ENCODE measurements at regions not wholly inside any gene's neighbourhood (a gene's known extent, or its start where the extent isn't known, plus 50 kb on each side); places are given as distances from the start of the nearest gene placed in this dataset.

GRCh38 chr1:96472471-96472870 is 249.1 kb upstream of the PTBP2 start:
- Histone ChIP-seq H3K4me3 (no peak overlapping the region), H3K27ac (no peak overlapping the region), H3K36me3 (replicated peaks in 1 of 2; ENCODE audit: insufficient read depth in 1 of 2, low read depth in 2 of 2) (no peaks in the 10 kb centered on the region), H3K4me1 (no peaks in the 10 kb centered on the region), H3K27me3 (no peaks in the 10 kb centered on the region), H3K9me3 (no peaks in the 10 kb centered on the region)
- DNase-seq, result no peak
- intact Hi-C loops (cut with DNase I), result no loop called here
- ATAC-seq, result no peak
- no peak for TF ChIP-seq CTCF (IDR thresholded peaks at IDR 0.05)

- ATAC-seq (no peak), DNase-seq (no peak)
- intact Hi-C loops (cut with DNase I), result no loop called here
- 42 to 59% methylated on average over 9 of the region's 9 CpGs for WGBS, 2 donors
- Histone ChIP-seq H3K9me3 (no peaks in the 10 kb centered on the region), H3K36me3 (replicated peaks in 1 of 2; ENCODE audit: insufficient read depth in 1 of 2, low read depth in 2 of 2) (no peaks in the 10 kb centered on the region), H3K4me1 (no peaks in the 10 kb centered on the region), H3K4me3 (no peak overlapping the region), H3K27ac (no peak overlapping the region), H3K27me3 (no peaks in the 10 kb centered on the region)
- no peak for TF ChIP-seq POLR2A (IDR thresholded peaks at IDR 0.05)
- TF ChIP-seq CTCF (IDR thresholded peaks at IDR 0.05), result no peak
Observed at GRCh38 chr1:96473791-96474434, 247.7 kb upstream of the PTBP2 start.

GRCh38 chr1:96474985-96475743 is 246.4 kb upstream of the PTBP2 start:
- Histone ChIP-seq H3K9me3 (no peaks in the 10 kb centered on the region), H3K4me1 (no peaks in the 10 kb centered on the region), H3K4me3 (no peak overlapping the region), H3K27me3 (no peaks in the 10 kb centered on the region), H3K27ac (no peak overlapping the region), H3K36me3 (replicated peaks in 1 of 2; ENCODE audit: insufficient read depth in 1 of 2, low read depth in 2 of 2) (no peaks in the 10 kb centered on the region)
- DNase-seq (no peak), ATAC-seq (no peak)
- WGBS, 2 donors, result 44 to 61% methylated on average over 7 of the region's 7 CpGs
- TF ChIP-seq CTCF (IDR thresholded peaks at IDR 0.05) (no peak), POLR2A (IDR thresholded peaks at IDR 0.05) (no peak)
- intact Hi-C loops (cut with DNase I), result no loop called here

- 25 to 37% methylated on average over 3 of the region's 3 CpGs for WGBS, 2 donors
- intact Hi-C loops (cut with DNase I), result no loop called here
- Histone ChIP-seq H3K4me3 (no peak overlapping the region), H3K36me3 (replicated peaks in 1 of 2; ENCODE audit: insufficient read depth in 1 of 2, low read depth in 2 of 2) (no peaks in the 10 kb centered on the region), H3K27ac (no peak overlapping the region), H3K27me3 (no peaks in the 10 kb centered on the region), H3K9me3 (no peaks in the 10 kb centered on the region), H3K4me1 (no peaks in the 10 kb centered on the region)
- TF ChIP-seq POLR2A (IDR thresholded peaks at IDR 0.05) (no peak), CTCF (IDR thresholded peaks at IDR 0.05) (no peak)
- ATAC-seq, result no peak
- DNase-seq, result no peak
Observed at GRCh38 chr1:96475903-96476302, 245.7 kb upstream of the PTBP2 start.

GRCh38 chr1:96478228-96478627 is 243.4 kb upstream of the PTBP2 start:
- ATAC-seq, result no peak
- H3K36me3 ChIP-seq (replicated peaks in 1 of 2; ENCODE audit: insufficient read depth in 1 of 2, low read depth in 2 of 2), result no peaks in the 10 kb centered on the region
- no peaks in the 10 kb centered on the region for H3K27me3 ChIP-seq
- H3K27ac ChIP-seq, result no peak overlapping the region
- no peak for TF ChIP-seq CTCF (IDR thresholded peaks at IDR 0.05)
- no peak for TF ChIP-seq POLR2A (IDR thresholded peaks at IDR 0.05)
- no peak for DNase-seq
- H3K9me3 ChIP-seq, result no peaks in the 10 kb centered on the region
- intact Hi-C loops (cut with DNase I), result no loop called here
- no peaks in the 10 kb centered on the region for H3K4me1 ChIP-seq
- WGBS, 2 donors, result 65 to 73% methylated on average over 4 of the region's 4 CpGs
- no peak overlapping the region for H3K4me3 ChIP-seq
